ENCODE measurements at regions not wholly inside any gene's neighbourhood (a gene's known extent, or its start where the extent isn't known, plus 50 kb on each side); places are given as distances from the start of the nearest gene placed in this dataset.
"Not testable (repeated sequence)": the region's sequence is repeated elsewhere in the genome, so short reads cannot be mapped to it uniquely, and the experiment has no call there.

DNA sequence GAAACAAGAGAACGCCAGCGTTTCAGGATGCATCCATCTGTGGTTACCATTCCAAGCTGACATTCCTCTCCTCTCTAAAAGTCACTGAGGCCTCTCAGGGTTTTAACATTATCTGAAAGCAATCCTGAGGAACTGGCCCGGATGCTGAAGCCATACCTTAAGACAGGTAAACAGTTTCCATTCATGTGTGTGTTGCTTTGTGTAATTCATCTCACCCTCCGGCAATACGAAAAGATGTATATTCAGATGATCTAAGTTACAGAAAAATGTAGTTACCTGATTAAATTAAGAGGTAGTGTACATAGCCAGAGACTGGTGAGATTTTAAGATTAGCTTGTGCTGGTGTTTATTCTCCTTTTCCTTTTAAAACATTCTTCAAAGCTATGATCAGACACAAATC lies 68.4 kb upstream of the BACH2 start:
- H3K4me3 ChIP-seq (ENCODE audit: low read depth, low read length): no peak overlapping the region
- TF ChIP-seq, protein P1, sequence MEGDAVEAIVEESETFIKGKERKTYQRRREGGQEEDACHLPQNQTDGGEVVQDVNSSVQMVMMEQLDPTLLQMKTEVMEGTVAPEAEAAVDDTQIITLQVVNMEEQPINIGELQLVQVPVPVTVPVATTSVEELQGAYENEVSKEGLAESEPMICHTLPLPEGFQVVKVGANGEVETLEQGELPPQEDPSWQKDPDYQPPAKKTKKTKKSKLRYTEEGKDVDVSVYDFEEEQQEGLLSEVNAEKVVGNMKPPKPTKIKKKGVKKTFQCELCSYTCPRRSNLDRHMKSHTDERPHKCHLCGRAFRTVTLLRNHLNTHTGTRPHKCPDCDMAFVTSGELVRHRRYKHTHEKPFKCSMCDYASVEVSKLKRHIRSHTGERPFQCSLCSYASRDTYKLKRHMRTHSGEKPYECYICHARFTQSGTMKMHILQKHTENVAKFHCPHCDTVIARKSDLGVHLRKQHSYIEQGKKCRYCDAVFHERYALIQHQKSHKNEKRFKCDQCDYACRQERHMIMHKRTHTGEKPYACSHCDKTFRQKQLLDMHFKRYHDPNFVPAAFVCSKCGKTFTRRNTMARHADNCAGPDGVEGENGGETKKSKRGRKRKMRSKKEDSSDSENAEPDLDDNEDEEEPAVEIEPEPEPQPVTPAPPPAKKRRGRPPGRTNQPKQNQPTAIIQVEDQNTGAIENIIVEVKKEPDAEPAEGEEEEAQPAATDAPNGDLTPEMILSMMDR (IDR thresholded peaks at IDR 0.05; ENCODE audit: borderline replicate concordance, insufficient read depth, low read depth, low read length): no peak

DNA sequence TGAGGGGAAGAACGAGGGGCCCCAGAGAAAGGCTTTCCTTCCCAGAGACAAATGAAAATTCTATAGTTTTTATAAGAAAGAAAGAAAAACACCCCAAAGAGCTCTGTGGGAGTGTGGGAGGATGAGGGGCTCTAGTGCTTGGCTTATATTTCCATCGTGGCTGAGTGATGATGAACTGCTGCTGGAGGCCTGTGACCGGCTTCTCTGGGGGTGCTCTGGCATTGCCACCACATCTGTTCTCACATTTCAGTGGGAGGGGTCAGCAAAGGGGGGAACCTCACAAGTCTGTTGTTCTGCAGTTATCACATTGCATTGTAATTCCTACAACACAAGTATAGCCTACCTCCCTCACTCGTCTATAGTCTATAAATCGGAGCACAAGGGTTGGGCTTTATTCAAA lies 67.6 kb upstream of the BACH2 start:
- TF ChIP-seq, protein P1 (IDR thresholded peaks at IDR 0.05; ENCODE audit: borderline replicate concordance, insufficient read depth, low read depth, low read length): no peak
- no peak overlapping the region for H3K4me3 ChIP-seq (ENCODE audit: low read depth, low read length)

DNA sequence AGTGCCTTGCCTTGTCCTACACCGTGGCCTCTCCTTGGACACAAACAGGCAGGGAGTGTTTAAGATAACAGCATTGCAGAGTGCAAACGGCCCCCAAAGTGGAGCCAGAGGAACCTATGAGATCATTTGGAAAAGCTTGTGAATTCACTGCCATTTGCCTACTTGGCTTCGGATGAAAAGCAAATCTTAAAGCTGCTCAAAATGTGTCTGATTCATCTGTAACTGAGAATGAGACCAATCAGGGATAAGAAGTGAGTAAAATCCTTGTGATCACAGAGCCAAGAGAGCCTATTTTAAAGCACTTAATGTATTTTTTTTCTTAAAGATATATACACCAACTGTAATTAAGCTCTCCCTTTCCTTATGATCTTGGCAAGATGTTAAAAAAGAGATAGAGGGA lies 65.7 kb upstream of the BACH2 start:
- no peak overlapping the region for H3K4me3 ChIP-seq (ENCODE audit: low read depth, low read length)
- TF ChIP-seq, protein P1 (IDR thresholded peaks at IDR 0.05; ENCODE audit: borderline replicate concordance, insufficient read depth, low read depth, low read length): no peak

DNA sequence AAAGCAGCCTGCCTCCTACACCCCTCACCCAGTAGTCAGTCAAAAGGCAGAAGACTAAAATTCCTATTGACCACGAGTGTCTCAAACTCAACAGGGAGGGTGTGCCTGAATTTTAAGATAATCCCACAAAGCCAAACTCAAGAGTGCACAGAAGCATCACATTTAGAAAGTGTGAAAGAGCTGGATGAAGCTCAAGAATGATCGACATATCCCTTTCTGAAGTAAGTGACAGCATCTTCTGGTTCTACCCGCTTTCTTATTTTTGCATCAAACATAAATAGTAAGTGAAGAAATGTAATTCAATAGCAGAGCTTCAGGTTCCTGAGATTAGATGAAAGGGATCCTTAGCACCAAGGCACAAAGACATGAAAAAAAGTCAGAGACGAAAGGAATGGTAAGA lies 64.5 kb upstream of the BACH2 start:
- TF ChIP-seq, protein P1 (IDR thresholded peaks at IDR 0.05; ENCODE audit: borderline replicate concordance, insufficient read depth, low read depth, low read length): no peak

DNA sequence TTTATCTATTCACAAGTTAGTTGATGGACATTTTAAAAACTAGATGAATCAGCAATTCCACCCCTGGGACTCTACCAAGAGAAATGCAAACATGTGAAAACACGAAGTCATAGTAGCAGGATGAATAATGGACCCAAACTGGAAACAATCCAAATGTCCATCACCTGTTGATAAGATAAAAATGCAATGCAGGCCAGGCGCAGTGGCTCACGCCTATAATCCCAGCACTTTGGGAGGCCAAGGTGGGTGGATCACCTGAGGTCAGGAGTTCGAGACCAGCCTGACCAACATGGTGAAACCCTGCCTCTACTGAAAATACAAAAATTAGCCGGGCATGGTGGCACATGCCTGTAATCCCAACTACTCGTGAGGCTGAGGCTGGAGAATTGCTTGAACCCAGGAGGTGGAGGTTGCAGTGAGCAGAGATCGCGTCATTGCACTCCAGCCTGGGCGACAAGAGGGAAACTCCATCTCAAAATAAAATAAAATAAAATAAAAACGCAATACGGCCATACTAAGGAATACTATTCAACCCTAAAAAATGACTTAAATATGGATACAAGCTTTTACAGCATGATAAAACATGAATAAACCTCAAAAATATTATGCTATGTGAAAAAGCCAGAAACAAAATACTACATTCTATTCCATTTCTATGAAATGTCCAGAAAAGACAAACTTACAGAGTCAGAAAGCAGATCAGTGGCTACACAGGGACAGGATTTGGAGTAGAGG lies 61.6 kb upstream of the BACH2 start:
- not testable (repeated sequence) for H3K4me3 ChIP-seq (ENCODE audit: low read depth, low read length)

More for the DNA sequence above, 64.5 kb upstream of the BACH2 start:
- no peak overlapping the region for H3K4me3 ChIP-seq (ENCODE audit: low read depth, low read length)

DNA sequence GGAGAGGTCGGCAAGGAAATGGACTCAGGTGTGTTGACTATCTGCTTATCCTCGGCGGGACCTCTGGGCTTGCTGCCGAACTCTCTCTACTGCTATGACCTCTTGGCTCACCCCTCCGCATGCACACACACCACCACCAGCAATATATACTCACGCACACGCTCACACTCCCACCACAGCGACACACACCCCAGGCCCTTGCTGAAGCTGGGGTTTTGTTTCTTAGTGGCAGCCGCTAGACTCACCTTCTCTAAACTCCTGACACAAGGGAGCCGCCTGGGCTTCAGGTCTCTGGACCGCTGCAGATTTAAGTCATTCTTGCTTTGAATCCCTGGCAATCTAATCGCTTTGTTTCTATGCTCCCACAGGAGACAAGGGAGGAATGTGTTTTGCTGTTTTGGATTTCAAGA lies 59.4 kb upstream of the BACH2 start:
- TF ChIP-seq, protein P1 (IDR thresholded peaks at IDR 0.05; ENCODE audit: borderline replicate concordance, insufficient read depth, low read depth, low read length): no peak
- H3K4me3 ChIP-seq (ENCODE audit: low read depth, low read length): no peak overlapping the region

DNA sequence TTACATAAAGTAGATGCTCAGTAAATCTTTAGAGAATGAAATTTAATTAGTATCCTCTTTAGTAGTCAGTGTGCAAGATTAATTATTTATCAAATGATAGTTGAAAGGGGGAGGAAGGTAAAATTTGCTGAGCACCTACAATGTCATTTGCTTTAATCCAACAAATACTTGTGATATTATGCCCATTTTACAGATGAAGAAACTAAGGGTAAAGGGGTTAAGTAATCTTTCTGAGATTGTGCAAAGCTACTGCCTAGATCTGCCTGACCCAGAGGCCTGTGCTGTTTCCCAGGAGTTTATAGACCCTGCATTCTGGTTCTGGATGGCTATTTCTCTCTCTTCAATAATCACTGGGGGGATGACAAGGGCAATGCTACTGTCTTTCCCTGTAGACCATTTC lies 58.3 kb upstream of the BACH2 start:
- H3K4me3 ChIP-seq (ENCODE audit: low read depth, low read length): no peak overlapping the region
- TF ChIP-seq, protein P1 (IDR thresholded peaks at IDR 0.05; ENCODE audit: borderline replicate concordance, insufficient read depth, low read depth, low read length): no peak
